Astrocyte (in vitro differentiated cells and primary cell): ENCODE measurements at regions not wholly inside any gene's neighbourhood (a gene's known extent, or its start where the extent isn't known, plus 50 kb on each side); places are given as distances from the start of the nearest gene placed in this dataset.

Experiments used
- DNase-seq: peaks from one replicate; pipeline ENCODE4 v3.0.0-alpha.2; 2010; ENCODE audit warnings: low read depth
- FAIRE-seq: peaks from 2 replicates; lab custom pipeline; 2011; peaks lifted over from hg19 to GRCh38; lab: Jason Lieb, UNC
- H2AFZ ChIP-seq: 2 replicates; pipeline ENCODE4 v1.6.0; 2012; ENCODE audit warnings: low read depth, low read length, inconsistent platforms
- H3K27ac ChIP-seq: 2 replicates; pipeline ENCODE4 v1.5.1; 2011; ENCODE audit warnings: low read depth, low read length, inconsistent platforms
- H3K27me3 ChIP-seq: 2 replicates; pipeline ENCODE4 v1.6.0; 2011; ENCODE audit warnings: low read length, inconsistent platforms; ENCODE audit not compliant: insufficient read depth
- H3K36me3 ChIP-seq: 2 replicates; pipeline ENCODE4 v1.5.1; 2011; ENCODE audit warnings: low read length, inconsistent platforms; ENCODE audit not compliant: insufficient read depth
- H3K4me1 ChIP-seq: 2 replicates; pipeline ENCODE4 v1.5.1; 2011; ENCODE audit warnings: low read length, inconsistent platforms; ENCODE audit not compliant: insufficient read depth
- H3K4me2 ChIP-seq: 2 replicates; pipeline ENCODE4 v1.6.0; 2012; ENCODE audit warnings: low read length, inconsistent platforms
- H3K4me3 ChIP-seq: 2 replicates; pipeline ENCODE4 v1.5.1; 2011; ENCODE audit warnings: low read depth, mild to moderate bottlenecking, low read length, inconsistent platforms; ENCODE audit not compliant: insufficient read depth
- H3K79me2 ChIP-seq: 2 replicates; pipeline ENCODE4 v1.6.0; 2012; ENCODE audit warnings: mild to moderate bottlenecking, low read length, inconsistent platforms; ENCODE audit not compliant: insufficient read depth
- H3K9ac ChIP-seq: 2 replicates; pipeline ENCODE4 v1.6.0; 2012; ENCODE audit warnings: mild to moderate bottlenecking, low read length, inconsistent platforms
- H3K9me3 ChIP-seq: 2 replicates; pipeline ENCODE4 v1.5.1; 2012; ENCODE audit warnings: low read depth, mild to moderate bottlenecking, low read length, inconsistent platforms; ENCODE audit not compliant: insufficient read depth
- H4K20me1 ChIP-seq: 2 replicates; pipeline ENCODE4 v1.6.0; 2012; ENCODE audit warnings: low read length, inconsistent platforms; ENCODE audit not compliant: insufficient read depth
- H3K27ac Mint-ChIP-seq: one replicate; pipeline ENCODE4 v1.8.0; 2021; ENCODE audit warnings: mild to moderate bottlenecking, mixed read lengths; ENCODE audit not compliant: unreplicated experiment
- H3K27me3 Mint-ChIP-seq: one replicate; pipeline ENCODE4 v1.8.0; 2021; ENCODE audit warnings: low read depth, mixed read lengths; ENCODE audit not compliant: unreplicated experiment
- H3K36me3 Mint-ChIP-seq: one replicate; pipeline ENCODE4 v1.8.0; 2021; ENCODE audit warnings: low read depth, mixed read lengths; ENCODE audit not compliant: unreplicated experiment
- H3K4me1 Mint-ChIP-seq: one replicate; pipeline ENCODE4 v1.8.0; 2021; ENCODE audit warnings: low read depth, mixed read lengths; ENCODE audit not compliant: unreplicated experiment
- H3K4me3 Mint-ChIP-seq: one replicate; pipeline ENCODE4 v1.8.0; 2021; ENCODE audit warnings: mild to moderate bottlenecking, moderate library complexity, mixed read lengths; ENCODE audit not compliant: unreplicated experiment
- H3K9me3 Mint-ChIP-seq: one replicate; pipeline ENCODE4 v1.8.0; 2021; ENCODE audit warnings: mild to moderate bottlenecking, mixed read lengths; ENCODE audit not compliant: unreplicated experiment
- EZH2 ChIP-seq: IDR thresholded peaks from 2 replicates; pipeline ENCODE4 v1.6.1; 2012; ENCODE audit warnings: mild to moderate bottlenecking, low read length, inconsistent platforms; ENCODE audit not compliant: insufficient read depth
- TF ChIP-seq, protein P1 (sequence below): IDR thresholded peaks from 2 replicates; pipeline ENCODE4 v1.5.1; 2011; ENCODE audit warnings: low read depth, mild to moderate bottlenecking, inconsistent platforms, low read length, moderate library complexity; ENCODE audit not compliant: insufficient read depth

- H3K27me3 ChIP-seq, result no peaks in the 10 kb centered on the region
- TF ChIP-seq, protein P1, sequence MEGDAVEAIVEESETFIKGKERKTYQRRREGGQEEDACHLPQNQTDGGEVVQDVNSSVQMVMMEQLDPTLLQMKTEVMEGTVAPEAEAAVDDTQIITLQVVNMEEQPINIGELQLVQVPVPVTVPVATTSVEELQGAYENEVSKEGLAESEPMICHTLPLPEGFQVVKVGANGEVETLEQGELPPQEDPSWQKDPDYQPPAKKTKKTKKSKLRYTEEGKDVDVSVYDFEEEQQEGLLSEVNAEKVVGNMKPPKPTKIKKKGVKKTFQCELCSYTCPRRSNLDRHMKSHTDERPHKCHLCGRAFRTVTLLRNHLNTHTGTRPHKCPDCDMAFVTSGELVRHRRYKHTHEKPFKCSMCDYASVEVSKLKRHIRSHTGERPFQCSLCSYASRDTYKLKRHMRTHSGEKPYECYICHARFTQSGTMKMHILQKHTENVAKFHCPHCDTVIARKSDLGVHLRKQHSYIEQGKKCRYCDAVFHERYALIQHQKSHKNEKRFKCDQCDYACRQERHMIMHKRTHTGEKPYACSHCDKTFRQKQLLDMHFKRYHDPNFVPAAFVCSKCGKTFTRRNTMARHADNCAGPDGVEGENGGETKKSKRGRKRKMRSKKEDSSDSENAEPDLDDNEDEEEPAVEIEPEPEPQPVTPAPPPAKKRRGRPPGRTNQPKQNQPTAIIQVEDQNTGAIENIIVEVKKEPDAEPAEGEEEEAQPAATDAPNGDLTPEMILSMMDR, result no peak
- no peak for TF ChIP-seq EZH2
- no peak overlapping the region for H3K4me2 ChIP-seq
- no peaks in the 10 kb centered on the region for H3K9me3 ChIP-seq
- Mint-ChIP-seq H3K27ac (peak overlapping the region; percentile 14), H3K36me3 (no peaks in the 10 kb centered on the region), H3K9me3 (no peaks in the 10 kb centered on the region), H3K27me3 (no peaks in the 10 kb centered on the region), H3K4me3 (no peak overlapping the region), H3K4me1 (peaks cover 5% of the 10 kb centered on the region)
- H3K4me3 ChIP-seq, result no peak overlapping the region
- H3K36me3 ChIP-seq, result no peaks in the 10 kb centered on the region
- H4K20me1 ChIP-seq, result no peaks in the 10 kb centered on the region
- H3K4me1 ChIP-seq, result no peaks in the 10 kb centered on the region
- H3K9ac ChIP-seq, result no peak overlapping the region
- no peaks in the 10 kb centered on the region for H3K79me2 ChIP-seq
- DNase-seq, result peak; percentile 14
- FAIRE-seq, result no peak
- H3K27ac ChIP-seq, result no peak overlapping the region
- no peak overlapping the region for H2AFZ ChIP-seq
These were observed 1262.7 kb upstream of the MIR17HG start for GRCh38 chr13:90084684-90085290.

GRCh38 chr13:90089051-90089450 lies 1258.4 kb upstream of the MIR17HG start:
- Histone ChIP-seq H3K27ac (no peak overlapping the region), H3K36me3 (no peaks in the 10 kb centered on the region), H3K27me3 (no peaks in the 10 kb centered on the region), H3K9me3 (no peaks in the 10 kb centered on the region), H3K4me2 (no peak overlapping the region), H3K79me2 (no peaks in the 10 kb centered on the region), H2AFZ (no peak overlapping the region), H3K4me3 (no peak overlapping the region), H4K20me1 (no peaks in the 10 kb centered on the region), H3K9ac (no peak overlapping the region), H3K4me1 (no peaks in the 10 kb centered on the region)
- DNase-seq (no peak), FAIRE-seq (no peak)
- no peak overlapping the region for H3K4me3 Mint-ChIP-seq
- no peaks in the 10 kb centered on the region for H3K36me3 Mint-ChIP-seq
- TF ChIP-seq EZH2, result no peak
- TF ChIP-seq, protein P1, result no peak
- no peaks in the 10 kb centered on the region for H3K9me3 Mint-ChIP-seq
- peaks cover 5% of the 10 kb centered on the region for H3K4me1 Mint-ChIP-seq
- H3K27ac Mint-ChIP-seq, result no peak overlapping the region
- no peaks in the 10 kb centered on the region for H3K27me3 Mint-ChIP-seq

DNA sequence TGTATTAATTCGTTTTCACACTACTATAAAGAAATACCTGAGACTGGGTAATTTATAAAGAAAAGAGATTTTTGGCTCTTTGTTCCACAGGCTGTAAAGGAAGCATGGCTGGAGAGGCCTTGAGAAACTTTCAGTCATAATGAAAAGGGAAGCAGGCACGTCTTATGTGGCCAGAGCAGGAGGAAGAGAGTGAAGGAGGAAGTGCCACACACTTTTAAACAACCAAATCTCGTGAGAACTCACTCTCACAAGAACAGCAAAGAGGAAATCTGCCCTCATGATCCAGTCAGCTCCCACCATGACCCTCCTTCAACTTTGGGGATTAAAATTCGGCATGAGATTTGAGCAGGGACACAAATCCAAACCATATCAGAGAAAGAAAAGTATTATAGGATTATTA lies 1255.9 kb upstream of the MIR17HG start:
- no peak for TF ChIP-seq EZH2
- TF ChIP-seq, protein P1, result no peak
- no peaks in the 10 kb centered on the region for H4K20me1 ChIP-seq
- H2AFZ ChIP-seq, result no peak overlapping the region
- H3K4me1 ChIP-seq, result no peaks in the 10 kb centered on the region
- Mint-ChIP-seq H3K36me3 (no peaks in the 10 kb centered on the region), H3K9me3 (no peaks in the 10 kb centered on the region), H3K4me3 (no peak overlapping the region), H3K27ac (no peak overlapping the region), H3K4me1 (no peaks in the 10 kb centered on the region), H3K27me3 (no peaks in the 10 kb centered on the region)
- no peak for DNase-seq
- no peaks in the 10 kb centered on the region for H3K27me3 ChIP-seq
- no peak overlapping the region for H3K4me2 ChIP-seq
- FAIRE-seq, result no peak
- H3K79me2 ChIP-seq, result no peaks in the 10 kb centered on the region
- H3K9ac ChIP-seq, result no peak overlapping the region
- H3K27ac ChIP-seq, result no peak overlapping the region
- no peaks in the 10 kb centered on the region for H3K9me3 ChIP-seq
- no peaks in the 10 kb centered on the region for H3K36me3 ChIP-seq
- no peak overlapping the region for H3K4me3 ChIP-seq
